SJSA1 (cell line): ENCODE measurements at regions not wholly inside any gene's neighbourhood (a gene's known extent, or its start where the extent isn't known, plus 50 kb on each side); places are given as distances from the start of the nearest gene placed in this dataset.
"Not testable (repeated sequence)": the region's sequence is repeated elsewhere in the genome, so short reads cannot be mapped to it uniquely, and the experiment has no call there.

Experiments
- DNase-seq, 2 experiments: peaks; one replicate each; pipeline ENCODE4 v3.0.0-alpha.2; 2015 to 2020; ENCODE audit warnings: low spot score in 2 of 2, low read depth in 1 of 2
- H3K27ac ChIP-seq: fragments of 250-450 bp; sonication (Bioruptor Pico); 2 replicates; pipeline ENCODE4 v1.5.1; 2020; ENCODE audit warnings: mild to moderate bottlenecking, moderate library complexity
- H3K27me3 ChIP-seq: fragments of 250-450 bp; sonication (Bioruptor Pico); replicated peaks from 2 replicates; pipeline ENCODE4 v1.5.1; 2020; ENCODE audit warnings: mild to moderate bottlenecking, moderate library complexity
- H3K36me3 ChIP-seq: fragments of 250-450 bp; sonication (Bioruptor Pico); 2 replicates; pipeline ENCODE4 v1.5.1; 2020; ENCODE audit warnings: mild to moderate bottlenecking
- H3K4me1 ChIP-seq: fragments of 250-450 bp; sonication (Bioruptor Pico); replicated peaks from 2 replicates; pipeline ENCODE4 v1.6.1; 2021; ENCODE audit warnings: mild to moderate bottlenecking
- H3K4me3 ChIP-seq: fragments of 250-450 bp; sonication (Bioruptor Pico); 2 replicates; pipeline ENCODE4 v1.5.1; 2020; ENCODE audit warnings: mild to moderate bottlenecking
- H3K9me3 ChIP-seq: fragments of 250-450 bp; sonication (Bioruptor Pico); replicated peaks from 2 replicates; pipeline ENCODE4 v1.5.1; 2020; ENCODE audit warnings: mild to moderate bottlenecking

GRCh38 chr22:47621253-47621652 is 858.8 kb downstream of the TBC1D22A start:
- H3K27me3 ChIP-seq, result no peaks in the 10 kb centered on the region
- peak in 1 of 2 experiments; percentile 28 for DNase-seq
- H3K9me3 ChIP-seq, result no peaks in the 10 kb centered on the region
- H3K36me3 ChIP-seq, result no peaks in the 10 kb centered on the region
- no peak overlapping the region for H3K27ac ChIP-seq
- no peaks in the 10 kb centered on the region for H3K4me1 ChIP-seq
- no peak overlapping the region for H3K4me3 ChIP-seq

DNA sequence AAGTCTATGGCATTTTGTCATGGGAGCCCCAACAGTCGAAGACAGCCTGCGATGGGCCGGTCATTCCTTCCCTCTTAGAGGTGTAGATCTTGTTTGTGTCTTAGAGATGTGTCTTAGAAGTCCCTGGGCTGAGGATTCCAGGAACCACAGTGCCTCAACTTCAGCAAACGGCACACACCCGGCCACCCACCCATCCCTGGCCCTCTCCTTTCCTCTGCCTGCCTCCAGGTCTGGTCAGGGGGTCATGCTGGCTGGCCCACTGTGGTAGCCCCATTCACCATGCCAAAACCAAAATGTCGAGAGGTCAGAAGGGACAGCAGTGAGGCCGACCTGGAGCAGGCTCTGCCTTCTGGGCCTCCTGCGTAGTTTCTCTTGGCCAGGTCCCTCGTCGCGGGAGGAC is 857.9 kb downstream of the TBC1D22A start:
- Histone ChIP-seq H3K4me3 (no peak overlapping the region), H3K36me3 (no peaks in the 10 kb centered on the region), H3K27me3 (no peaks in the 10 kb centered on the region), H3K4me1 (no peaks in the 10 kb centered on the region), H3K9me3 (no peaks in the 10 kb centered on the region), H3K27ac (no peak overlapping the region)
- DNase-seq, result peak in 1 of 2 experiments; percentile 22

GRCh38 chr22:47619631-47620030 is 857.2 kb downstream of the TBC1D22A start:
- Histone ChIP-seq H3K4me1 (no peaks in the 10 kb centered on the region), H3K9me3 (no peaks in the 10 kb centered on the region), H3K4me3 (no peak overlapping the region), H3K27ac (no peak overlapping the region), H3K36me3 (no peaks in the 10 kb centered on the region), H3K27me3 (no peaks in the 10 kb centered on the region)
- peak in 1 of 2 experiments; percentile 27 for DNase-seq

DNA sequence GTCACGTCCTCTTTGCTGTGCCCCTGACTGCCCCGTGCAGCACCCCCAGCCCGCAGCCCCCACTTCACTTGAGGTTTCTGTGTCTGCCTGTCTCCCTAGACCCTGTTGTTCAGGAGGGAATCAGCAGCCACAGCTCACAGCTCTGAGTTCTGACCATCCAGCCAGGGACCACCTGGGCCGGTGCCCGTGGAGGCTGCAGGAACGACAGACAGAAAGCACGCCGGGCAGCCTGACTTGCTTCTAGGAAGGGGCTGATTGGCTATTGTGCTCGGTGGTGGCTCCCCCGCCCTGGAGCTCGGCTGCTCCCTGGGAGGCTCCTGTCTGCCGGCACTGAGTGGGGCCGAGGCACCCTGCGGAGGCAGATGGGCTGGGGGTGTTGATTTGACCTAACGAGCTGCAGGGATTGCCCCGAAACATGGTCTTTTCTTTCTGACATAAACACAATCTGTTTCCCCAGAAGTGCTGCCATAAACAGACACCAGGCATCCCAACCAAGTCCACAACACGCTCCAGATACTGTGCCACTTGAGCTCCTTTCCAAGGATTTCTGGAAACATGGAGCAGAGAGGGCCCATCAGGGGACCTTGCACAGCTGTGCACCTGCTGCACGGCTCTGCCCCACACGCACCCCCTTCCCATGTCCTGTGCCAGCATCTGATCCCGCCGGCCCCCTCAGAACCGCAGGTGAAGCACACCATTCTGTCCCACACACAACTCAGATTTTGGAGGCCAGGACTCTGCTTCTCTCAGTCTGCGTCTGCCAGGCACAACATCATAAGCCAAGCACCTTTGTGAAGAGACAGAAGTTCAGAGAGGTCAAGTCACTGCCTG is 855.9 kb downstream of the TBC1D22A start:
- H3K27ac ChIP-seq, result no peak overlapping the region
- no peaks in the 10 kb centered on the region for H3K4me1 ChIP-seq
- H3K4me3 ChIP-seq, result no peak overlapping the region
- peak in 1 of 2 experiments; percentile 38 for DNase-seq
- no peaks in the 10 kb centered on the region for H3K27me3 ChIP-seq
- H3K36me3 ChIP-seq, result no peaks in the 10 kb centered on the region
- no peaks in the 10 kb centered on the region for H3K9me3 ChIP-seq

GRCh38 chr22:47617186-47617585 is 854.7 kb downstream of the TBC1D22A start:
- Histone ChIP-seq H3K9me3 (no peaks in the 10 kb centered on the region), H3K36me3 (no peaks in the 10 kb centered on the region), H3K4me3 (no peak overlapping the region), H3K27ac (no peak overlapping the region), H3K4me1 (no peaks in the 10 kb centered on the region), H3K27me3 (no peaks in the 10 kb centered on the region)
- no peak for DNase-seq

GRCh38 chr22:47616396-47617020 is 854.1 kb downstream of the TBC1D22A start:
- no peaks in the 10 kb centered on the region for H3K9me3 ChIP-seq
- H3K4me1 ChIP-seq, result no peaks in the 10 kb centered on the region
- H3K27me3 ChIP-seq, result no peaks in the 10 kb centered on the region
- no peaks in the 10 kb centered on the region for H3K36me3 ChIP-seq
- H3K4me3 ChIP-seq, result no peak overlapping the region
- DNase-seq, result peak in 1 of 2 experiments; percentile 29
- no peak overlapping the region for H3K27ac ChIP-seq

DNA sequence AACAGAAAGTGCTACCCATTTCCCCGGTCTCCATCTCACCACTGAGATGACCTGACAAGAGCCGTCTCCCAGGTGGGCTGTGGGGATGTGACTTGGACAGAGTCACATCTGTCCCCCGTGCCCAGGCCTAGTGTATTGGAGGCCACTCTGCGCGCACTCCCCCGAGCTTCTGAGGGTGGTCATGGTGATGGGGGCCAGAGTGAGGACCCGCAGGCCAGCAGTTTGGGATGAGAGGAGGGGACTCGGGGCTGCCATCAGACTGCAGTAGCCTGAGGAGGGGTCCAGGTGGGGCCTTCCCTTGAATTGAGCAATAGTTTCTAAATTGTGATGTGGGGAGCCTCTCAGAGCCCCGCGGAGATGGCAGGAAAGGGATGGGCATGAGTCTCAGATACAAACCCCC is 852.6 kb downstream of the TBC1D22A start:
- Histone ChIP-seq H3K27me3 (no peaks in the 10 kb centered on the region), H3K27ac (no peak overlapping the region), H3K36me3 (no peaks in the 10 kb centered on the region), H3K4me3 (no peak overlapping the region), H3K4me1 (no peaks in the 10 kb centered on the region), H3K9me3 (no peaks in the 10 kb centered on the region)
- DNase-seq, result no peak

- no peak overlapping the region for H3K4me3 ChIP-seq
- no peak for DNase-seq
These were observed 851.3 kb downstream of the TBC1D22A start for GRCh38 chr22:47613606-47614350.

DNA sequence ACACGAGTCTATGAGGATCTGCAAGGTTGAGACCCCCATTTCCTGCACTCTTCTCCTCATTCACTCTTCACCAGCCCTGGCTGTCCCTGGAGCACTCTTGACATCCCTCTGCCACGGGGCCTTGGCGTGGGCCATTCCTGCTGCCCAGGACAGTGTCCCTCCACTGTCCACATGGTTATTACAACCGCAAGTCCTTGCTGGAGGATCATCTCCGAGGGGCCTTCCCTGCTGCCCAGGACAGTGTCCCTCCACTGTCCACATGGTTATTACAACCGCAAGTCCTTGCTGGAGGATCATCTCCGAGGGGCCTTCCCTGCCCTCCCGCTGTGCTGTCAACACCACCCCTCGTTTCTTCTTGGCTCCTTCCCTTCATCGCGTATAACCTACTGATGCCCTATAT is 850.7 kb downstream of the TBC1D22A start:
- not testable (repeated sequence) for H3K4me3 ChIP-seq, H3K36me3 ChIP-seq, H3K27ac ChIP-seq, H3K4me1 ChIP-seq, H3K9me3 ChIP-seq, H3K27me3 ChIP-seq, DNase-seq

More at GRCh38 chr22:47613606-47614350, 851.3 kb downstream of the TBC1D22A start:
- Histone ChIP-seq H3K9me3 (no peaks in the 10 kb centered on the region), H3K27me3 (no peaks in the 10 kb centered on the region), H3K36me3 (no peaks in the 10 kb centered on the region), H3K4me1 (no peaks in the 10 kb centered on the region), H3K27ac (no peak overlapping the region)

DNA sequence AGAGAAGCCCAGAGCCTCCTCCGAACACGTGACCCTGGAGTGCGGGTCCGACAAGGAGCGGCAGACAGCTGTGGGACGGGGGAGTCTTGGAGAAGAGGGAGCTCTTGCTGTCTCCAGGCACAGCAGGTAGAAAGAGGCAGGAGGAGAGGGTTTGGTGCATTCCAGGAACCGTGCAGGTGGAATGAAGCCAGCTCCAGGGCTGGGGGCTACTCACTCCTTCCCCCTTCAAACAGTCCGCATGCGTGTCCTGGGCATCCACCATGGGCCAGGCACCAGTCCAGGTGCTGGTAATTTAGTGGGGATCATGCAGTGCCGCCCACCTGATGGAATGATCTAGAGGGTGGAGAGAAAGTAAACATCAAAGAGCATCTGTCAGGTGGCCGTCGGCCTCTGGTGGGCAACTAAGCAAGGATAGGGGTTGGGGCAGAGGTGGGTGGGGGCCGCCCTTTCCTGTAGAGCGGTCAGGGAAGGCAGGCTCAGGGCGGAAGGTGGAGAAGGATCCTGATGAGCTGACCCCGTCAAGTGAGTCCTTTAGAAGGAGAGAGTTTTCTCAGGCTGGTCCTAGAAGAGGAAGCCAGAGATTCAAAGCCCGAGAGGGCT is 850.0 kb downstream of the TBC1D22A start:
- Histone ChIP-seq H3K4me1 (no peaks in the 10 kb centered on the region), H3K27me3 (no peaks in the 10 kb centered on the region), H3K27ac (no peak overlapping the region), H3K36me3 (no peaks in the 10 kb centered on the region), H3K9me3 (no peaks in the 10 kb centered on the region), H3K4me3 (no peak overlapping the region)
- no peak for DNase-seq

DNA sequence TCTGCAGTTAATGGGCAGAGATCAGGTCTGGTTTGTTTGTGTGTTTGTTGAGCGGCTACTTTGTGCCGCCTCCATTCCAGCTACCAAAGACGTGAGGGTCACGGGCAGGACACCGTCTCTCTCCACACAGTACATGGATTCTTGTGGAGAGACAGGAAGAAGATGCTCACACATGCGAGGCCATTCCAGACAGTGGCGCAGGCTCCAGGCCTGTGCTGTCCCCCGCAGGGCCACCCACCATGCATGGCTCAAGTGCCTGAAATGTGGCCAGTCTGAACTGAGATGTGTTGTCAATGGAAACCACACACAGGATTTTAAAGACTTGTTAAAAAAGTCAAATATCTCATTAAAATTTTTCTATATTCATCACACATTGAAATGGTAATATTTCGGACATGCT is 848.3 kb downstream of the TBC1D22A start:
- Histone ChIP-seq H3K27ac (no peak overlapping the region), H3K36me3 (no peaks in the 10 kb centered on the region), H3K27me3 (no peaks in the 10 kb centered on the region), H3K9me3 (no peaks in the 10 kb centered on the region), H3K4me1 (no peaks in the 10 kb centered on the region), H3K4me3 (no peak overlapping the region)
- DNase-seq, result no peak

DNA sequence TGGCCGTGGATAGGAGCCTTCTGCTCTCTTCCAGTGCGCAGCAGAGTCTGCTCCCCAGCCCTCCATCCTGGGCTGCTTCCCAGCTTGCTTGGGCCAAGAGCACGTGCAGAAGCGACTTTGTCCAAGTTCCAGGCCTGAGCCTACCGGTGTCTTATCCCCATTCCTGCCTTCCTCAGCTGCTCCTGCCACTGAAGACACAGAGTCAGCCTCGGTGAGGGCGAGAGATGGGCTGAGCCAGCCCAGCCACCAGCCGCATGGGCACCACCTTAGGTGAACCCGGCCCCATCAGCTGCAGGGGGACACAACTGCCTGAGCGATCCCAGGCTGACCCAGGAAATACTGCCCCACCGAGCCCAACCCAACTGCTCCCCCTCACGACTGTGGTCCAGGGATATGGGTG is 847.8 kb downstream of the TBC1D22A start:
- no peaks in the 10 kb centered on the region for H3K27me3 ChIP-seq
- no peak for DNase-seq
- no peak overlapping the region for H3K4me3 ChIP-seq
- H3K9me3 ChIP-seq, result no peaks in the 10 kb centered on the region
- H3K27ac ChIP-seq, result no peak overlapping the region
- H3K4me1 ChIP-seq, result no peaks in the 10 kb centered on the region
- no peaks in the 10 kb centered on the region for H3K36me3 ChIP-seq

GRCh38 chr22:47609653-47610052 is 847.2 kb downstream of the TBC1D22A start:
- H3K27ac ChIP-seq, result no peak overlapping the region
- H3K36me3 ChIP-seq, result no peaks in the 10 kb centered on the region
- no peak for DNase-seq
- H3K4me1 ChIP-seq, result no peaks in the 10 kb centered on the region
- H3K4me3 ChIP-seq, result no peak overlapping the region
- H3K27me3 ChIP-seq, result no peaks in the 10 kb centered on the region
- H3K9me3 ChIP-seq, result no peaks in the 10 kb centered on the region; the same call in 1 of the 2 replicates
